Activated CD8-positive, alpha-beta T cell treated with anti-CD3 and anti-CD28 coated beads for 36 hours (primary cell): ENCODE measurements at regions not wholly inside any gene's neighbourhood (a gene's known extent, or its start where the extent isn't known, plus 50 kb on each side); places are given as distances from the start of the nearest gene placed in this dataset.

Source experiments
- ATAC-seq: fragments of 200-7000 bp; cut with Tn5 transposase; one replicate; pipeline ENCODE4 v1.10.0; 2021; ENCODE audit warnings: mild to moderate bottlenecking, moderate library complexity
- CTCF ChIA-PET: fragments of 350-600 bp; sonication (Branson Sonifier 250); formaldehyde crosslinking; loops from one replicate; lab custom pipeline; 2021; ENCODE audit warnings: antibody characterized with exemption; lab: Charles Lee
- POLR2A ChIA-PET: fragments of 350-600 bp; sonication (Branson Sonifier 250); formaldehyde crosslinking; loops from one replicate; lab custom pipeline; 2021; ENCODE audit warnings: antibody characterized with exemption; lab: Charles Lee
- DNase-seq: peaks from one replicate; pipeline ENCODE4 v3.0.0-alpha.2; 2020
- H3K27ac Mint-ChIP-seq: one replicate; pipeline ENCODE4 v1.8.0; 2021; ENCODE audit warnings: mild to moderate bottlenecking, mixed read lengths
- H3K27me3 Mint-ChIP-seq: one replicate; pipeline ENCODE4 v1.8.0; 2021; ENCODE audit warnings: mixed read lengths
- H3K36me3 Mint-ChIP-seq: one replicate; pipeline ENCODE4 v1.8.0; 2021; ENCODE audit warnings: low read depth, mixed read lengths
- H3K4me1 Mint-ChIP-seq: one replicate; pipeline ENCODE4 v1.8.0; 2021; ENCODE audit warnings: low read depth, mixed read lengths
- H3K4me3 Mint-ChIP-seq: one replicate; pipeline ENCODE4 v1.8.0; 2021; ENCODE audit warnings: mild to moderate bottlenecking, moderate library complexity, mixed read lengths
- H3K9me3 Mint-ChIP-seq: one replicate; pipeline ENCODE4 v1.8.0; 2021; ENCODE audit warnings: mixed read lengths
- CTCF ChIP-seq: fragments of 200-600 bp; IDR thresholded peaks from one replicate; pipeline ENCODE4 v1.8.0; 2022; ENCODE audit warnings: antibody characterized with exemption, mild to moderate bottlenecking
- intact Hi-C: fragments of 100-400 bp; cut with micrococcal nuclease; formaldehyde crosslinking; loops from one replicate; pipeline ENCODE4 v1.10.0; 2022

- intact Hi-C loops: no loop called here
- TF ChIP-seq CTCF: no peak
- H3K9me3 Mint-ChIP-seq: peaks cover 4% of the 10 kb centered on the region
- no peaks in the 10 kb centered on the region for H3K36me3 Mint-ChIP-seq
- ATAC-seq (no peak), DNase-seq (no peak)
- ChIA-PET CTCF (no interaction called here), POLR2A (no interaction called here)
- no peak overlapping the region for H3K4me3 Mint-ChIP-seq
- no peaks in the 10 kb centered on the region for H3K4me1 Mint-ChIP-seq
- no peak overlapping the region for H3K27ac Mint-ChIP-seq
- H3K27me3 Mint-ChIP-seq: no peaks in the 10 kb centered on the region
These were observed 480.7 kb upstream of the SPTLC3 start for GRCh38 chr20:12528104-12528503.

- intact Hi-C loops: no loop called here
- no peak for ATAC-seq
These were observed 480.2 kb upstream of the SPTLC3 start for GRCh38 chr20:12528591-12529041.

GRCh38 chr20:12531626-12532025, 477.1 kb upstream of the SPTLC3 start:
- Mint-ChIP-seq H3K27ac (no peak overlapping the region), H3K4me1 (no peaks in the 10 kb centered on the region), H3K9me3 (peaks cover 6% of the 10 kb centered on the region), H3K36me3 (no peaks in the 10 kb centered on the region), H3K4me3 (no peak overlapping the region), H3K27me3 (no peaks in the 10 kb centered on the region)
- TF ChIP-seq CTCF: no peak
- DNase-seq (no peak), ATAC-seq (no peak)
- POLR2A ChIA-PET: no interaction called here
- CTCF ChIA-PET: no interaction called here
- intact Hi-C loops: no loop called here

More at GRCh38 chr20:12528591-12529041, 480.2 kb upstream of the SPTLC3 start:
- no peak for DNase-seq
- Mint-ChIP-seq H3K4me3 (no peak overlapping the region), H3K4me1 (no peaks in the 10 kb centered on the region), H3K9me3 (peaks cover 4% of the 10 kb centered on the region), H3K27me3 (no peaks in the 10 kb centered on the region), H3K36me3 (no peaks in the 10 kb centered on the region), H3K27ac (no peak overlapping the region)
- ChIA-PET POLR2A (no interaction called here), CTCF (no interaction called here)
- TF ChIP-seq CTCF: no peak

GRCh38 chr20:12535316-12535715, 473.5 kb upstream of the SPTLC3 start:
- Mint-ChIP-seq H3K4me1 (no peaks in the 10 kb centered on the region), H3K36me3 (no peaks in the 10 kb centered on the region), H3K27ac (no peak overlapping the region), H3K4me3 (no peak overlapping the region), H3K27me3 (no peaks in the 10 kb centered on the region), H3K9me3 (peaks cover 6% of the 10 kb centered on the region)
- TF ChIP-seq CTCF: no peak
- ChIA-PET CTCF (no interaction called here), POLR2A (no interaction called here)
- no peak for ATAC-seq
- DNase-seq: no peak
- intact Hi-C loops: no loop called here

GRCh38 chr20:12535770-12536169, 473.0 kb upstream of the SPTLC3 start:
- ATAC-seq: no peak
- Mint-ChIP-seq H3K27me3 (no peaks in the 10 kb centered on the region), H3K9me3 (peaks cover 6% of the 10 kb centered on the region), H3K36me3 (no peaks in the 10 kb centered on the region), H3K4me1 (no peaks in the 10 kb centered on the region), H3K4me3 (no peak overlapping the region), H3K27ac (no peak overlapping the region)
- intact Hi-C loops: no loop called here
- DNase-seq: no peak
- ChIA-PET CTCF (no interaction called here), POLR2A (no interaction called here)
- no peak for TF ChIP-seq CTCF
